Testis (tissue), 2 donors: ENCODE measurements at regions not wholly inside any gene's neighbourhood (a gene's known extent, or its start where the extent isn't known, plus 50 kb on each side); places are given as distances from the start of the nearest gene placed in this dataset.

ENCODE experiments used
- DNase-seq: peaks from one replicate; pipeline ENCODE4 v3.0.0-alpha.2; 2019
- H3K27ac ChIP-seq, 2 donors: fragments of 200-600 bp; sonication (generic); one replicate each; pipeline ENCODE4 v1.5.1; 2019
- H3K27me3 ChIP-seq: fragments of 200-600 bp; sonication (generic); one replicate; pipeline ENCODE4 v1.5.1; 2019
- H3K36me3 ChIP-seq: fragments of 200-600 bp; sonication (generic); one replicate; pipeline ENCODE4 v1.5.1; 2017; ENCODE audit warnings: low read depth; ENCODE audit errors: missing control alignments
- H3K4me1 ChIP-seq: fragments of 200-600 bp; sonication (generic); one replicate; pipeline ENCODE4 v1.5.1; 2019
- H3K4me3 ChIP-seq, 2 donors: fragments of 200-600 bp; sonication (generic); one replicate each; pipeline ENCODE4 v1.5.1; 2017 to 2019
- H3K9me3 ChIP-seq: fragments of 200-600 bp; sonication (generic); one replicate; pipeline ENCODE4 v1.5.1; 2017
- POLR2A ChIP-seq: fragments of 450-650 bp; IDR thresholded peaks from one replicate; pipeline ENCODE4 v1.6.1; 2017; ENCODE audit warnings: antibody characterized with exemption, mild to moderate bottlenecking, moderate library complexity
- WGBS, 2 donors: methylation state at CpG; one replicate each; pipeline ENCODE4 v1.1.5; 2018; 5-methylcytosine and 5-hydroxymethylcytosine counted together
- intact Hi-C: fragments of 100-400 bp; cut with DNase I; formaldehyde crosslinking; loops from one replicate; pipeline ENCODE4 v1.15.1; 2023; ENCODE audit warnings: low total_unique reads
- TF ChIP-seq, protein P1 (sequence below), 3 experiments: fragments of 450-650 bp in 2 of 3; fragments of 200-600 bp in 1 of 3; sonication (generic) in 1 of 3; IDR thresholded peaks; one replicate each; pipeline ENCODE4 v1.5.1; 2016 to 2019; ENCODE audit warnings: antibody characterized with exemption in 3 of 3, mild to moderate bottlenecking in 2 of 3, moderate library complexity in 1 of 3

DNA sequence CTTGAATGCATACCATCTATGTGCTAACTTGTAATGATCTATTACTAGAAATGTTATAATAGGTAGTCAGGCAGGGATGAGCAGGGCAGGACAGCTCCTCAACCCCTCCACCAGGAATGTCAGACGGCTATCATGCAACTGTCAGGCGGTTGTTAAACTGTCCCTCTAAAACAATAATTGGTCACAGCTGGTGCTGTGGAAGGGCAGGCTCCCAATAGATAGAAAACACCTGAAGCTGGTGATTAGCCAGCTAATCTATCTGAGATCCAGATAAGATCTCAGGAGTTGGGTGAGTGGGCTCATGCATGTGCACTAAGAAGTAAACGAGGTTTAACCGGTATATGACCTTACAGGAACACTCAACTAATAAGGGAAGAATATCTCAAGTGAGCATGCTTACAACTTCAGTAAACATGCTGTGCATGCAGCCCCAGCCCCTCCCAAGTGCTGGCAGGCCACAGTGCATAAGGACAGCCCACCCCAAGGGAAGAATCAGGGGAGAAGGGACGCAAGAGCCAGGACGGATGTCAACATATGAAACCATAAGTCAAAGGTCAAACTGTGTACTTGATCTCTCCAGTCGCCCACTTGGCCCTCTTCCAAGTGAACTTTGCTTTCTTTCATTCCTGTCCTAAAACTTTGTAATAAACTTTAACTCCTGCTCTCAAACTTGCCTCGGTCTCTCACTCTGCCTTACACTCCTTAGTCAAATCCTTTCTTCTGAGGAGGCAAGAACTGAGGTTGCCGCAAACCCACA lies 566.2 kb upstream of the NRSN1 start:
- intact Hi-C loops = no loop called here
- H3K4me3 ChIP-seq = no peak overlapping the region
- TF ChIP-seq, protein P1, sequence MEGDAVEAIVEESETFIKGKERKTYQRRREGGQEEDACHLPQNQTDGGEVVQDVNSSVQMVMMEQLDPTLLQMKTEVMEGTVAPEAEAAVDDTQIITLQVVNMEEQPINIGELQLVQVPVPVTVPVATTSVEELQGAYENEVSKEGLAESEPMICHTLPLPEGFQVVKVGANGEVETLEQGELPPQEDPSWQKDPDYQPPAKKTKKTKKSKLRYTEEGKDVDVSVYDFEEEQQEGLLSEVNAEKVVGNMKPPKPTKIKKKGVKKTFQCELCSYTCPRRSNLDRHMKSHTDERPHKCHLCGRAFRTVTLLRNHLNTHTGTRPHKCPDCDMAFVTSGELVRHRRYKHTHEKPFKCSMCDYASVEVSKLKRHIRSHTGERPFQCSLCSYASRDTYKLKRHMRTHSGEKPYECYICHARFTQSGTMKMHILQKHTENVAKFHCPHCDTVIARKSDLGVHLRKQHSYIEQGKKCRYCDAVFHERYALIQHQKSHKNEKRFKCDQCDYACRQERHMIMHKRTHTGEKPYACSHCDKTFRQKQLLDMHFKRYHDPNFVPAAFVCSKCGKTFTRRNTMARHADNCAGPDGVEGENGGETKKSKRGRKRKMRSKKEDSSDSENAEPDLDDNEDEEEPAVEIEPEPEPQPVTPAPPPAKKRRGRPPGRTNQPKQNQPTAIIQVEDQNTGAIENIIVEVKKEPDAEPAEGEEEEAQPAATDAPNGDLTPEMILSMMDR (IDR thresholded peaks at IDR 0.05) = no peak
- TF ChIP-seq POLR2A = no peak
- H3K36me3 ChIP-seq = no peaks in the 10 kb centered on the region
- DNase-seq = no peak
- no peak overlapping the region for H3K27ac ChIP-seq
- no peaks in the 10 kb centered on the region for H3K9me3 ChIP-seq
- H3K4me1 ChIP-seq = no peaks in the 10 kb centered on the region
- no peaks in the 10 kb centered on the region for H3K27me3 ChIP-seq
- 73 to 77% methylated on average over 9 of the region's 9 CpGs for WGBS, 2 donors

DNA sequence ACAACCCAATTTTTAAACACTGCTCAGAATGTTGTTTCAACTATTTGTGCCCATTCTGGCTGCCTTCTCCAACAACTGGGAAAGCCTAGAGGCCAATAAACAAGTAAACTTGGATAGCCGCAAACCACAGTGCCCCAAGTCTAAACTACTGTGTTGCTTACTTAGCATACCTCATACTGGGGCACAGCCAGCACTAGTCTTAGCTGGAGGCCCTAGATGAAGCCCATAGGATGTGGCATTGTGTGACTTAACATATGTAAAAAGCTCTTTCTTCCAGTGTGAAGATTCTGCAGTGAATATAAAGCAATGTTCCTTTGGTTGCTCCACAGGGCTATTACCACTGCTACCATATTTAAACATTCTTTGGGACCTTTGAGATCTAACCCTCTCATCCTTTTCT lies 564.3 kb upstream of the NRSN1 start:
- Histone ChIP-seq H3K4me1 (no peaks in the 10 kb centered on the region), H3K36me3 (no peaks in the 10 kb centered on the region), H3K9me3 (no peaks in the 10 kb centered on the region), H3K4me3 (no peak overlapping the region), H3K27ac (no peak overlapping the region), H3K27me3 (no peaks in the 10 kb centered on the region)
- intact Hi-C loops = no loop called here
- WGBS, 2 donors = 92 to 100% methylated on average over 1 of the region's 1 CpG
- TF ChIP-seq, protein P1 (IDR thresholded peaks at IDR 0.05) = no peak
- no peak for TF ChIP-seq POLR2A
- DNase-seq = no peak

DNA sequence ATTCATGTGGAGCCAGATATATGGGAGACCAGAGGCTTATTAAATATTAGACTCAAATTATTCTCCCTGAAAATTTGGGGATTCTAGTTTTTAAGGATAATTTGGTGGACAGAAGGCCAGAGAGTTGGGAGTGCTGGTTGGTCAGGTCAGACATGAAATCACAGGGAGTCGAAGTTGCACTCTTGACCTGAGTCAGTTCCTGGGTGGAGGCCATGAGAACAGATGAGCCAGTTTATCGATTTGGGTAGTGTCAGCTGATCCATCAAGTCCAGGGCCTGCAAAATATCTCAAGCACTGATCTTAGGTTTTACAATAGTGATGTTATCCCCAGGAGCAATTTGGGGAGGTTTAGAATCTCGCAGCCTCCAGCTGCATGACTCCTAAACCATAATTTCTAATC lies 563.5 kb upstream of the NRSN1 start:
- DNase-seq = no peak
- no peaks in the 10 kb centered on the region for H3K27me3 ChIP-seq
- H3K9me3 ChIP-seq = no peaks in the 10 kb centered on the region
- no peak overlapping the region for H3K27ac ChIP-seq
- TF ChIP-seq POLR2A = no peak
- TF ChIP-seq, protein P1 (IDR thresholded peaks at IDR 0.05) = no peak
- no peaks in the 10 kb centered on the region for H3K4me1 ChIP-seq
- no peak overlapping the region for H3K4me3 ChIP-seq
- intact Hi-C loops = no loop called here
- H3K36me3 ChIP-seq = no peaks in the 10 kb centered on the region
- 78 to 89% methylated on average over 3 of the region's 3 CpGs for WGBS, 2 donors

DNA sequence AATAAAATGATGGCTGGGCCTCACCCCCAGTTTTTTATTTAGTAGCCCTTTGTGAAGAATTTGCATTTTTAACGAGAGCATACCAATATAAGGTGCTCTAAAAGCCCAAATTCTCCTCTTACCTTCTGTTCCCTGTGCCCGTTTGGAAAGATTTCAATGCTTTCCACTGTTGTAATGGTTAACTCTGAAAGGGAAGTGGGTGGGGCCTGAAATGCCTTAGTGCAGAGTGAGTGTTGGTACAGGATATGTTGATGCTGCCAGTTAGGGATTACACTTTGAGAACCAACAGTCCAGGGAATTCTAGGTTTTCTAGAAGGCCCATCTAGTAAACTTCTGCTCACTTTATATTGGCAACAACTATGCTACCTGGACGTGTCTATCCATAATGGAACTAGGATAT lies 562.7 kb upstream of the NRSN1 start:
- no peak for DNase-seq
- no peaks in the 10 kb centered on the region for H3K27me3 ChIP-seq
- no peaks in the 10 kb centered on the region for H3K4me1 ChIP-seq
- no peaks in the 10 kb centered on the region for H3K9me3 ChIP-seq
- no peaks in the 10 kb centered on the region for H3K36me3 ChIP-seq
- TF ChIP-seq, protein P1 (IDR thresholded peaks at IDR 0.05) = no peak
- no peak for TF ChIP-seq POLR2A
- 84 to 94% methylated on average over 3 of the region's 3 CpGs for WGBS, 2 donors
- intact Hi-C loops = no loop called here
- H3K27ac ChIP-seq = no peak overlapping the region
- no peak overlapping the region for H3K4me3 ChIP-seq

DNA sequence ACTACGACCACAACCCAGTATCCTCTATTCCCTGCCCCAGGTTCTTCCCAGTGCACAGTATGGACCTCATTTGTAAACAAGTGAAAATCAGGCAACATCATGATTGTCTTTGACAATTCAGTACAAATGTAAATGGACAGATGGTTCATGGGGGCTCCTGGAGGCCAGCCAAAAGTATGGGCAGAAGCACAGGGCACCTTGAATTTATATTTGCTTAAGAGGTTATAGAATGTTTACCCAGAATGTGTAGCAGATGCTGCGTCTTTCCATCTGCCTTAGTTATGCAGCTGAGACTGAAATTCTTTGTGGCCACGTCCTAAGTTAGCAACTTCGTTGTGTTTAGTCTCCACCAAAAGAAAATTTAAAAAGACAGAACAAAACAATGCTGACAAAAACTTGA lies 559.6 kb upstream of the NRSN1 start:
- WGBS, 2 donors = 87% methylated on average over 4 of the region's 4 CpGs
- Histone ChIP-seq H3K27me3 (no peaks in the 10 kb centered on the region), H3K4me1 (no peaks in the 10 kb centered on the region), H3K36me3 (no peaks in the 10 kb centered on the region), H3K9me3 (no peaks in the 10 kb centered on the region), H3K27ac (no peak overlapping the region), H3K4me3 (no peak overlapping the region)
- intact Hi-C loops = no loop called here
- no peak for DNase-seq
- TF ChIP-seq, protein P1 (IDR thresholded peaks at IDR 0.05) = no peak
- no peak for TF ChIP-seq POLR2A
